ENCODE measurements at regions not wholly inside any gene's neighbourhood (a gene's known extent, or its start where the extent isn't known, plus 50 kb on each side); places are given as distances from the start of the nearest gene placed in this dataset.

GRCh38 chr12:91672130-91672529 lies 473.5 kb downstream of the BTG1 start:
- DNase-seq (ENCODE audit: insufficient read length, low spot score) (no peak), FAIRE-seq (no peak)
- TF ChIP-seq TAF1 (IDR thresholded peaks at IDR 0.05; ENCODE audit: low read depth, low read length): no peak
- no peak for TF ChIP-seq SPI1 (IDR thresholded peaks at IDR 0.05; ENCODE audit: low read depth, low read length)
- no peak for TF ChIP-seq POU2F2 (IDR thresholded peaks at IDR 0.05; ENCODE audit: low read depth, low read length)
- no peak for TF ChIP-seq PAX5 (IDR thresholded peaks at IDR 0.05; ENCODE audit: insufficient read depth, low read length, severe bottlenecking)
- TF ChIP-seq POLR2AphosphoS5 (IDR thresholded peaks at IDR 0.05; ENCODE audit: low read depth, low read length): no peak
- TF ChIP-seq POLR2A (IDR thresholded peaks at IDR 0.05; ENCODE audit: low read depth, low read length): no peak

- FAIRE-seq (no peak), DNase-seq (ENCODE audit: insufficient read length, low spot score) (no peak)
- TF ChIP-seq TAF1 (IDR thresholded peaks at IDR 0.05; ENCODE audit: low read depth, low read length) (no peak), POLR2A (IDR thresholded peaks at IDR 0.05; ENCODE audit: low read depth, low read length) (no peak), POU2F2 (IDR thresholded peaks at IDR 0.05; ENCODE audit: low read depth, low read length) (no peak), POLR2AphosphoS5 (IDR thresholded peaks at IDR 0.05; ENCODE audit: low read depth, low read length) (no peak), PAX5 (IDR thresholded peaks at IDR 0.05; ENCODE audit: insufficient read depth, low read length, severe bottlenecking) (no peak), SPI1 (IDR thresholded peaks at IDR 0.05; ENCODE audit: low read depth, low read length) (no peak)
These were observed 478.0 kb downstream of the BTG1 start for GRCh38 chr12:91667694-91668093.

DNA sequence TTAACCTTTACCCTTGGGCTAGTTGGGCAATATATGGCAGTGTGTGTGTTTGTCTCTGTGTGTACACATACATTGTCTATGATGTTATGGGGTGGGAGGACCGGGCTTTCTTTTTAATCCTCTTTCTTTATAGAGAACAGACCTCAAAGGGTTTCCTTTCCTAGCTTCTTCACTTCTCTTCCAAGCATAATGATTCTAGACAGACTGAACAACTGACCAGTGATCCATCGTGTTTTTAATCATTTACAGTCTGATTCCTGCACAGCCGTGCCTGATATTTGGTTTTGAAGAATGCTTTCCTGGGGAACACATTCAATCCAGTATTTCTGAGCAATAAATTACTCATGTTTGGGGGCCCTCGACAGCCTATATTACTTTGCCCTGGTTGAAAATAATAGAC lies 481.1 kb upstream of the DCN start:
- TF ChIP-seq POU2F2 (IDR thresholded peaks at IDR 0.05; ENCODE audit: low read depth, low read length): no peak
- TF ChIP-seq POLR2A (IDR thresholded peaks at IDR 0.05; ENCODE audit: low read depth, low read length): no peak
- no peak for TF ChIP-seq PAX5 (IDR thresholded peaks at IDR 0.05; ENCODE audit: insufficient read depth, low read length, severe bottlenecking)
- TF ChIP-seq SPI1 (IDR thresholded peaks at IDR 0.05; ENCODE audit: low read depth, low read length): no peak
- TF ChIP-seq TAF1 (IDR thresholded peaks at IDR 0.05; ENCODE audit: low read depth, low read length): no peak
- TF ChIP-seq POLR2AphosphoS5 (IDR thresholded peaks at IDR 0.05; ENCODE audit: low read depth, low read length): no peak
- FAIRE-seq (no peak), DNase-seq (ENCODE audit: insufficient read length, low spot score) (no peak)

GRCh38 chr12:91663310-91663709 lies 480.7 kb upstream of the DCN start:
- TF ChIP-seq POLR2A (IDR thresholded peaks at IDR 0.05; ENCODE audit: low read depth, low read length) (no peak), TAF1 (IDR thresholded peaks at IDR 0.05; ENCODE audit: low read depth, low read length) (no peak), POLR2AphosphoS5 (IDR thresholded peaks at IDR 0.05; ENCODE audit: low read depth, low read length) (no peak), POU2F2 (IDR thresholded peaks at IDR 0.05; ENCODE audit: low read depth, low read length) (no peak), PAX5 (IDR thresholded peaks at IDR 0.05; ENCODE audit: insufficient read depth, low read length, severe bottlenecking) (no peak), SPI1 (IDR thresholded peaks at IDR 0.05; ENCODE audit: low read depth, low read length) (no peak)
- DNase-seq (ENCODE audit: insufficient read length, low spot score) (no peak), FAIRE-seq (no peak)

GRCh38 chr12:91662021-91662420 lies 479.4 kb upstream of the DCN start:
- FAIRE-seq (no peak), DNase-seq (ENCODE audit: insufficient read length, low spot score) (no peak)
- TF ChIP-seq SPI1 (IDR thresholded peaks at IDR 0.05; ENCODE audit: low read depth, low read length) (no peak), TAF1 (IDR thresholded peaks at IDR 0.05; ENCODE audit: low read depth, low read length) (no peak)

- no peak for DNase-seq (ENCODE audit: insufficient read length, low spot score)
- no peak for FAIRE-seq
These were observed 474.4 kb upstream of the DCN start for GRCh38 chr12:91657032-91657431.

DNA sequence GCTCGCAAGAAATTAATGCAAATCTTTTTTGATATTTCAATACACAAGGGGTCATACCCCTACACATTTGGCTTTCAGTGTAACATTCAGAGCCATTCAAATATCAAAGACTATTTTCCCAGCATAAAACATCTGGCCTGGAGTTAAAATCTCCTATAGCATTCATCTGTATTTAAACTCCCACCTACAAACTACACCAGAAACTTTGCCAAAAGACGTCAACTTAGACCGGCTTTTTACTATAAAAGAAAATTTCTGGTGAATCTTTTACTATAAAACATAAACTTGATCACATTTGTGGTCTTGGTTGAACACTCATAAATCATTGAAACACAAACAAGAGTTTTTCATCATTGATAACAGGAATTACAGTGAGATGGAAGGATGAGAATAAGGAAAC lies 473.3 kb upstream of the DCN start:
- no peak for FAIRE-seq
- TF ChIP-seq PAX5 (IDR thresholded peaks at IDR 0.05; ENCODE audit: insufficient read depth, low read length, severe bottlenecking): no peak
- TF ChIP-seq SPI1 (IDR thresholded peaks at IDR 0.05; ENCODE audit: low read depth, low read length): no peak
- no peak for TF ChIP-seq POLR2AphosphoS5 (IDR thresholded peaks at IDR 0.05; ENCODE audit: low read depth, low read length)
- TF ChIP-seq POLR2A (IDR thresholded peaks at IDR 0.05; ENCODE audit: low read depth, low read length): no peak
- no peak for TF ChIP-seq TAF1 (IDR thresholded peaks at IDR 0.05; ENCODE audit: low read depth, low read length)
- no peak for DNase-seq (ENCODE audit: insufficient read length, low spot score)

More at GRCh38 chr12:91657032-91657431, 474.4 kb upstream of the DCN start:
- TF ChIP-seq POU2F2 (IDR thresholded peaks at IDR 0.05; ENCODE audit: low read depth, low read length): no peak
- TF ChIP-seq SPI1 (IDR thresholded peaks at IDR 0.05; ENCODE audit: low read depth, low read length): no peak
- TF ChIP-seq PAX5 (IDR thresholded peaks at IDR 0.05; ENCODE audit: insufficient read depth, low read length, severe bottlenecking): no peak
- no peak for TF ChIP-seq POLR2A (IDR thresholded peaks at IDR 0.05; ENCODE audit: low read depth, low read length)
- TF ChIP-seq TAF1 (IDR thresholded peaks at IDR 0.05; ENCODE audit: low read depth, low read length): no peak
- TF ChIP-seq POLR2AphosphoS5 (IDR thresholded peaks at IDR 0.05; ENCODE audit: low read depth, low read length): no peak

DNA sequence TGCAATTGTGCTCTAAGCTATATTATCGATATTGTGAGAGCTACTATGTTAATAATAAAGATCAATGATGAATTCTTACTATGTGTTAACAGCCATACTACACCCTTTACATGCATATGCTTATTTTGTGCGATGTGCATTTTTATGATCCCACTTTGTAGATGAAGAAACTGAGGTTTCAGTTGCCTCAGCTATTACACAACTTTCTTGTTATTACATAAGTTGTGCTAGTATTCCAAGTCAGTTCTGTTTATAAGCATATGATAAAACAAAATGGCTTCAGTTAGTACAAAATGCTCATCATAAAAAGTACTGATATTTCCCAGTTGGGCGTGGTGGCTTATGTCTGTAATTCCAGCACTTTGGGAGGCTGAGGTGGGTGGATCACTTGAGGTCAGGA lies 471.5 kb upstream of the DCN start:
- FAIRE-seq (no peak), DNase-seq (ENCODE audit: insufficient read length, low spot score) (no peak)
- no peak for TF ChIP-seq SPI1 (IDR thresholded peaks at IDR 0.05; ENCODE audit: low read depth, low read length)

GRCh38 chr12:91651728-91652127 lies 469.1 kb upstream of the DCN start:
- DNase-seq (ENCODE audit: insufficient read length, low spot score) (no peak), FAIRE-seq (no peak)
- TF ChIP-seq PAX5 (IDR thresholded peaks at IDR 0.05; ENCODE audit: insufficient read depth, low read length, severe bottlenecking) (no peak), SPI1 (IDR thresholded peaks at IDR 0.05; ENCODE audit: low read depth, low read length) (no peak), POLR2AphosphoS5 (IDR thresholded peaks at IDR 0.05; ENCODE audit: low read depth, low read length) (no peak), TAF1 (IDR thresholded peaks at IDR 0.05; ENCODE audit: low read depth, low read length) (no peak), POU2F2 (IDR thresholded peaks at IDR 0.05; ENCODE audit: low read depth, low read length) (no peak), POLR2A (IDR thresholded peaks at IDR 0.05; ENCODE audit: low read depth, low read length) (no peak)

GRCh38 chr12:91643763-91644162 lies 461.1 kb upstream of the DCN start:
- no peak for FAIRE-seq
- TF ChIP-seq TAF1 (IDR thresholded peaks at IDR 0.05; ENCODE audit: low read depth, low read length) (no peak), POU2F2 (IDR thresholded peaks at IDR 0.05; ENCODE audit: low read depth, low read length) (no peak)
- DNase-seq (ENCODE audit: insufficient read length, low spot score): no peak

- FAIRE-seq (no peak), DNase-seq (ENCODE audit: insufficient read length, low spot score) (no peak)
- no peak for TF ChIP-seq POLR2A (IDR thresholded peaks at IDR 0.05; ENCODE audit: low read depth, low read length)
- no peak for TF ChIP-seq TAF1 (IDR thresholded peaks at IDR 0.05; ENCODE audit: low read depth, low read length)
- TF ChIP-seq SPI1 (IDR thresholded peaks at IDR 0.05; ENCODE audit: low read depth, low read length): no peak
- TF ChIP-seq POLR2AphosphoS5 (IDR thresholded peaks at IDR 0.05; ENCODE audit: low read depth, low read length): no peak
- TF ChIP-seq POU2F2 (IDR thresholded peaks at IDR 0.05; ENCODE audit: low read depth, low read length): no peak
- TF ChIP-seq PAX5 (IDR thresholded peaks at IDR 0.05; ENCODE audit: insufficient read depth, low read length, severe bottlenecking): no peak
These were observed 457.4 kb upstream of the DCN start for GRCh38 chr12:91640021-91640420.

Measured in GM12891 (cell line).